CD1c-positive myeloid dendritic cell (primary cell): ENCODE measurements at regions not wholly inside any gene's neighbourhood (a gene's known extent, or its start where the extent isn't known, plus 50 kb on each side); places are given as distances from the start of the nearest gene placed in this dataset.

Source experiments
- DNase-seq: peaks from one replicate; pipeline ENCODE4 v3.0.0-alpha.2; 2016; ENCODE audit errors: extremely low spot score

DNA sequence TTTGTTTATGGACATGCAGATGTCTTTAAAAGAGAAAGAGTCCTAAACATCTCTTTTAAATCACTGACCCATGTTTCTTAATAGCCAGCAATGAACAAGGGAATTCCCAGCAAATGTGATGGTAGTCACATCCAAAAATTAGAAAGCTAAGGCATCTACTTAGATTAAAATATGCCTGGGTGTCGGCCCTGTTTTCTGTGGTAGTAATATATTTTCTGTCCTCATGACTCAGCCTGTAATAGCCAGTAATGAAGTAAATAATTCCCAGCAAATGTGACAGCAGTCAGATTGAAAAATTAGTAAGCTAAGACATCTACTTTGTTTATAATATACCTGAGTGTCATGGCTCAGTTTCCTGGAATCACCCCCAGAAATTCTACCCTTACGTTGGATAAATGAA is 60.6 kb upstream of the MYRIP start:
- no peak for DNase-seq

DNA sequence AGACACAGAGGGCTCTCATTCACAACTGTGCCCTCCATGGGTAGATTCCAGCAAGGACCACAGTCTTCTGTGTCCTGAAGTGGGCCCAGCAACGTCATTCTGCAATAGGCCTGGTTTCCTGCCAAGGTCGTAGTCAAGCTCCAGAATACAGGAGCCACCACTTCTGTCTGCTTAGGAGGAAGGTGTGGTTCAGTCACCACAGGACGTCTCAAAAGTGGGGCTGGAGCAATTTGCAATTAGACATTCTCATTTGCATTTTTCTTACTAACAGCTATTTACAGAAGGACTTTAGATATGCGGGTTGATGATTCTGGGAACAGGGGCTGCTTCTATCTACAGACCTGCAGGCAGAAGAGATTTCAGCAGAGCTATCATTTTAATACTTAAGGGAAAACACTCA is 58.7 kb upstream of the MYRIP start:
- DNase-seq, result no peak

DNA sequence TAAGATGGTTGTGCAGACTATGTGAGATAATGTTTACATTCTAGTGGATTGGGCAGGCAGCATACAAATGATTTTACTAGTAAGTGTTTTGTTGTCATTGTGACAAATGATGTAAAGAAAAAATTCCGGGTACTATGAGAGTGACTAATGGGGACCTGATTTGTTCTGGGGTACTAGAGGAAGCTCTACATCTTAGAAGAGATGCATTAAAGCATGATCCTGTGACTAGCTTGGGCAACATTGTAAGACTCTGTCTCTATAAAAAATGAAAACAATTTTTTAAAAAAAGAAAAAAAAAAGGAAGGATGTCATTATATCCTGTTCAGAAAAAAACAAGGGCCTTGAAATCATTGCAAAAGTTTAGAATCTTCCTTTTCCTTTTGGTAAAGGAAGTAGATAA is 58.1 kb upstream of the MYRIP start:
- no peak for DNase-seq

DNA sequence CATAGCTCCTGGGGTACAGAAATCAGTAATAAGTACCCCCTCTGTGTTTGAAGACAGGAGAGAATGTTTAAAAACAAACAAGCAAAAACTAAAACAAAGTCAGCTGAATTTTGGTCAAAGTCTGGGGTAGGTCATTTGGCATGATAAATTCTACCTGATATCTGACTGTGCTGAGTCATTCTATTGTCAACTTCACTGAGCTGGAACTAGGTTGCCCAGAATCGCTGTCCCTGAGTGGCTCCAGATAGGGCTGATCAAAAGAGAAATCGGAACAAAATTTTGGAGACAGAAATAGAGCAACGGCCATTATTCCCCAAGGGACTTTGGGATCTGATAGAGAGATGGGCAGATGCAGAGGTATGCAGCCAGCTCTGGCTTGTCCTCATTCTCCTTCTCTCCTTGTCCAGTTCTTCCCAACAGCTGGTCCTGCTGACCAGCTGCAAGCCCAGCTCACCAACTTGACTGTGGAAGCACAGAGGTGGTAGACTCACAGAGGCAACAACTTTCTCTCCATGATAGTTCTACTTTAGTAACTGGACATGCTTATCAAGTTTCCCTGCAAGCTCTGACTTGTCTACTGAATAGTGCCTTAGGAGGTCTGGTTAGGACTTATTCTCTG is 57.3 kb upstream of the MYRIP start:
- no peak for DNase-seq

DNA sequence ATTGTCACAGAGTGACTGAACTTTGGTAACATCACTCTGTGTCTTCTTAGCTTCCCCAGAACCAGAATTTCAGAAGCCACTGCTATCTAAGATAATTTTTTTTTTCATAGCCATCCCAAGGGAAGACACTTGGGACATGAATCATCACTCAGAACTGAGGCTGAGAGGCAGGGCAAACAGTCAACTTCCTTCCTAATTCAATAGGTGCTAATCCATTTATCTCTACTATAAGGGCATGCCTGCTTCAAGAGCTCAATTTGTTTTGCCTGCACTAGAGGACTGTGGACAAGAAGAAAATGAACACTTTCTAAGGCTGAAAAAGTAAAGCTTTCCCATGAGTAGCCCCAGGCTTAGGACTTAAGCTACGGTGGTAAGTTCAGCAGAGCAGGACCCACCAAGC is 56.7 kb upstream of the MYRIP start:
- DNase-seq, result no peak

DNA sequence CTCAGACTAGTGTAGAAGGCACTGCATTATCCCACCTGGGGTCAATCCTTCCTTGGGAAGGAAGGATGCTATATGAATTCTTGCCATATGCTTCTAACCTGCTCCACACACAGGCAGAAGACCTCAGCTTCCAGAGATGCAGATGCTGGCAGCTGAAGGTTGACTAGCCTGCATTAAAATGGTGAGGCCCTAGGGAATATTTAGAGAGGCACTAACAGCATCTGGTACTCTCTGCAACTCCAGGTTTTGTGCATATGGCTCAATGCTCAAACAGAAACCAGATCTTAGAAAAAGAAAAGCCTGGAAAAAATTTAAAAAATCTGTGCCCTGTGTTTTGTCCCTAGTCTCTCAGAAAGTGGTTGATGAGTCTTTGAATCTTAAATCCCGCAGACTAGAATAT is 56.0 kb upstream of the MYRIP start:
- no peak for DNase-seq

DNA sequence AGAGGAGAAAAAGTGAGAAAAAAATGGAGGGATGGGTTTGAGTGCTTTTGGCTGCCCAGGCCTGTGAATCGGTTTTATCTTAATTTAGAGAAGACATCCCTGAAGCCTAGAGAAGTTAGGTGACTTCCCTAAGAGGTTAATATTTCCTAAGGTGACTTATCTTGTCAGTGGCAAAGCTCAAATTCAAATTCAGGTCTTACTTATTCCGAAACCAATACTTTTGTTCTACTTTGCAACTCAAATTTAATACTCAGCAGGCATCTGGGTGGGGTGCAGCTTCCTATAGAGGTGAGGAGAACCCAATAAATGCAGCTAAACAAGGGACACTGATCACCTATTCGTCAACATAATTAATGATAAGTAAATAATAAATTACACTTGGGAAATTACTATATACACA is 54.9 kb upstream of the MYRIP start:
- no peak for DNase-seq

DNA sequence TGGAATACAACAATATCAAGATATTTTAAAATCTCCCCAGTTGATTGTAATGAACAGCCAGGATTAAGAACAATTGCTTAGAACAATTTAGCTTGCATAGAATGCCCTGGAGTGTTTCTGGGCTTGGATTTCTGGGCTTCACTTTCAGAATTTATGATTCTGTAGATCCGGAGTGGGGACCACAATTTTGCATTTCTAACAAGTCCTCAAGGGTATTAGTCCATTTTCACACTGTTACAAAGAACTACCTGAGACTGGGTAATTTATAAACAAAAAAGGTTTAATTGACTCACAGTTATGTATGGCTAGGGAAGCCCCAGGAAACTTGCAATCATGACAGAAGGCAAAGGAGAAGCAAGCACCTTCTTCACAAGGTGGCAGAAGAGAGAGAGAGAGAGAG is 54.3 kb upstream of the MYRIP start:
- DNase-seq, result no peak

DNA sequence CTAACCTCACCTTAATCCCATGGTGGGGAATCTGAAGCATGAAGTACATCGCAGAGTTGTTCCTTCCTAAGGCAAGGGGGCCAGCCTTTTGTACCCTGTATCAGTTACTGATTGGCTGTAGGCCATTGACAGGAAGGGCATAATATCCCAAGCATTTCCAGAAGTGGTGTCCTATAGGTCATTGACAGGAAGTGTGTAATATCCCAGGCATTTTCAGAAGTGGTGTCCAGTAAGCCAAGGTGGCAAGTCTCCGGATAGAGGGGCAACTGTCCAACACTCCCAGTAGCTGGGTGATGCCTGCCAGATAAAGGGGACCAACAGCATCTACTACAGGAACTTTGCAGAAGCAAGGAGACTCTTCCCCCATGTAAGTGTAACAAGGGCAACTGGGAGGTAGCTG is 52.1 kb upstream of the MYRIP start:
- DNase-seq, result no peak
